ENCODE measurements at regions not wholly inside any gene's neighbourhood (a gene's known extent, or its start where the extent isn't known, plus 50 kb on each side); places are given as distances from the start of the nearest gene placed in this dataset.

DNA sequence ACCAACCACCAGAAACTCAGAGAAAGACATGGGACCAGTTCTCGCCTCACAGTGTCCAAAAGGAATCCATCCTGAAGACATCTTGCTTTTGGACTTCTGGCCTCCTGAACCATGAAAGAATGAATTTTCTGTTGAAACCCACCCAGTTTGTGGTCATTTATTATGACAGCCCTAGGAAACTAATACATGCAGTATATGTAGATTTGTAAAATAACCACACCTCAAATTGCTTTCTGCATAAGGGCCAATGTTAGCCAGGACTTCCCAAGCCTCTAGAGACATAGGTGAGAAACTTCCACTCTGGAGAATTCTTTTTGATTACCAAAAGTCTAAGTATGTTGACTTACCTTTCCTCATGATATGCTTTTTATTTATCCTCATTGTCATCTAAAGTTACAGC lies 210.5 kb upstream of the SP4 start:
- Histone ChIP-seq H3K4me3 (no peak overlapping the region), H3K4me1 (replicated peaks) (no peaks in the 10 kb centered on the region), H3K9me3 (no peaks in the 10 kb centered on the region), H3K27me3 (replicated peaks; ENCODE audit: insufficient read depth) (no peaks in the 10 kb centered on the region), H3K36me3 (no peaks in the 10 kb centered on the region), H3K27ac (no peak overlapping the region)
- TF ChIP-seq POLR2AphosphoS5 (IDR thresholded peaks at IDR 0.05) = no peak
- TF ChIP-seq, protein P1, sequence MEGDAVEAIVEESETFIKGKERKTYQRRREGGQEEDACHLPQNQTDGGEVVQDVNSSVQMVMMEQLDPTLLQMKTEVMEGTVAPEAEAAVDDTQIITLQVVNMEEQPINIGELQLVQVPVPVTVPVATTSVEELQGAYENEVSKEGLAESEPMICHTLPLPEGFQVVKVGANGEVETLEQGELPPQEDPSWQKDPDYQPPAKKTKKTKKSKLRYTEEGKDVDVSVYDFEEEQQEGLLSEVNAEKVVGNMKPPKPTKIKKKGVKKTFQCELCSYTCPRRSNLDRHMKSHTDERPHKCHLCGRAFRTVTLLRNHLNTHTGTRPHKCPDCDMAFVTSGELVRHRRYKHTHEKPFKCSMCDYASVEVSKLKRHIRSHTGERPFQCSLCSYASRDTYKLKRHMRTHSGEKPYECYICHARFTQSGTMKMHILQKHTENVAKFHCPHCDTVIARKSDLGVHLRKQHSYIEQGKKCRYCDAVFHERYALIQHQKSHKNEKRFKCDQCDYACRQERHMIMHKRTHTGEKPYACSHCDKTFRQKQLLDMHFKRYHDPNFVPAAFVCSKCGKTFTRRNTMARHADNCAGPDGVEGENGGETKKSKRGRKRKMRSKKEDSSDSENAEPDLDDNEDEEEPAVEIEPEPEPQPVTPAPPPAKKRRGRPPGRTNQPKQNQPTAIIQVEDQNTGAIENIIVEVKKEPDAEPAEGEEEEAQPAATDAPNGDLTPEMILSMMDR (IDR thresholded peaks at IDR 0.05) = no peak
- no peak for TF ChIP-seq POLR2A (IDR thresholded peaks at IDR 0.05)
- WGBS = 88% methylated on average over 1 of the region's 1 CpG
- intact Hi-C loops (cut with DNase I) = no loop called here
- no peak for DNase-seq (ENCODE audit: low spot score)

DNA sequence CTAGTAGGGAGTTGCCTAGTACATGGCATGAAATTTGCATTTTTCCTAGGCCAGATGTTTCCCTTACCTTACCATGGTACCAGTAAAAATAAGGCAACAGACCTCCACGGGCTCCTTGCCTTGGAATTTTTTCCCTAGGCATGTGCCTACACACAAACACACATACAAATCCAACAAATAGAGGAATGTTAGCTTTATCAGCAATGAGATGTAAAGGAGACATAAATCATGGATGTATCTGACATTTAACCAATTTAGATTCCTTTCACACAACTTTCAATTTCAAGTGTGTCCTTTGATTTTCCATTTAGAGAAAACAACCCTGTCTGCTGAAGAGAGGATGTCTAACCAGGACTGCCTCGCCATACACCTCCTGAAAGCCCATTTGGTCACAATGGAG lies 209.7 kb upstream of the SP4 start:
- WGBS = 79% methylated on average over 2 of the region's 2 CpGs
- DNase-seq (ENCODE audit: low spot score) = no peak
- Histone ChIP-seq H3K27me3 (replicated peaks; ENCODE audit: insufficient read depth) (no peaks in the 10 kb centered on the region), H3K9me3 (no peaks in the 10 kb centered on the region), H3K27ac (no peak overlapping the region), H3K4me1 (replicated peaks) (no peaks in the 10 kb centered on the region), H3K4me3 (no peak overlapping the region), H3K36me3 (no peaks in the 10 kb centered on the region)
- intact Hi-C loops (cut with DNase I) = no loop called here
- TF ChIP-seq, protein P1 (IDR thresholded peaks at IDR 0.05) = no peak
- TF ChIP-seq POLR2AphosphoS5 (IDR thresholded peaks at IDR 0.05) (no peak), POLR2A (IDR thresholded peaks at IDR 0.05) (no peak)

DNA sequence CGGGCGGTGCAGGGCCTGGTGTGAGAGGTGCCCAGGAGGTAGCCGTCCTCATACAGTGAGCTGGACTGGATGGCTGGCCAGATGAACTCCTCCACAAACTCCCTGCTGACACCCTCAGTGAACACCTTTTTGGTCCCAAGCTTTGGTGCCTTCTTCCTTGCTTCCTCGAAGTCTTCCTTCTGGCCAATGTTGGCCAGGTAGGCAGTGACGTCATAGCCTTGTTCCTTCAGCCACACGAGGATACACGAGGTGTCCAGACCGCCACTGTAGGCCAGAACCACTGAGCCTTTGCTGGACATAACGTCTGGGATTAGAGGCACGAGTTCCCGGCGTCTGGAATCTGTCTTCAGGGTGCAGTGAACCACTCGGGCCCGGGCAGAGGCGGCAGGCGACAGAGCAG lies 206.8 kb upstream of the SP4 start:
- no peaks in the 10 kb centered on the region for H3K4me1 ChIP-seq (replicated peaks)
- TF ChIP-seq, protein P1 (IDR thresholded peaks at IDR 0.05) = no peak
- TF ChIP-seq POLR2AphosphoS5 (IDR thresholded peaks at IDR 0.05) (no peak), POLR2A (IDR thresholded peaks at IDR 0.05) (no peak)
- no peaks in the 10 kb centered on the region for H3K36me3 ChIP-seq
- intact Hi-C loops (cut with DNase I) = no loop called here
- H3K27ac ChIP-seq = no peak overlapping the region
- DNase-seq (ENCODE audit: low spot score) = no peak
- no peaks in the 10 kb centered on the region for H3K9me3 ChIP-seq
- H3K4me3 ChIP-seq = no peak overlapping the region
- H3K27me3 ChIP-seq (replicated peaks; ENCODE audit: insufficient read depth) = no peaks in the 10 kb centered on the region
- WGBS = 90% methylated on average over 16 of the region's 16 CpGs

DNA sequence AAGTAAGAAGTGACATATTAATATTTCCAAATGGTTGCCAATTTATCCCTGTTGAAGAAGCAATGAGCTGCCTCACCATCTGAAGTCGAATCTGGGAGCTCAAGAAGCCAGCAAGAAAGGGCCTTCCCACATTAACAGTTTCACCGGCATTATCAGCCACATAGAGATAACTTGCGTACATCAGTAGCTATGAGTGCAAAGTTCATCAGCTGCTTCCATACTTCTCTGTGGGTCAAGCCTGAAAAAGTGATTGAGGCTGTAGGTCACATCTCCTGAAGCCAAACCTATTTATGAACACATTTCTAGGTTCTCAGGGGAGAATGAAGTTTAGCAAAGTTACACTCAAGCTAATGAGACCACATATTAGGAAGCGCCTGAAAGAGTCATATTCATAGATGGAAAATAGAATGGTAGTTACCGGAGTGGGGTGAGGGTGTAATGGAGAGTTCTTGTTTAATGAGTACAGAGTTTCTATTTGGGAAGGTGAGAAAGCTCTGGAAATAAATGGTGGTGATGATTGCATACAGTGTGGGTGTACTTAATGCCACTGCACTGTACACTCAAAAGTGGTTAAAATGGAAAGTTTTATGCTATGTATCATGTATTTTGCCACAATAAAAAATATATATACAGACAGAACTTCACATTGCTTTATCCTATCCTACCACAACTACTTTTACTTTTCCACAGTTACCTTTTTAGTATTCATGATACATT lies 189.3 kb upstream of the SP4 start:
- WGBS = 90% methylated on average over 5 of the region's 5 CpGs
- intact Hi-C loops (cut with DNase I) = no loop called here

More for the DNA sequence above, 189.3 kb upstream of the SP4 start:
- DNase-seq (ENCODE audit: low spot score) = no peak
- Histone ChIP-seq H3K27ac (no peak overlapping the region), H3K4me1 (replicated peaks) (no peaks in the 10 kb centered on the region), H3K4me3 (no peak overlapping the region), H3K36me3 (no peaks in the 10 kb centered on the region), H3K27me3 (replicated peaks; ENCODE audit: insufficient read depth) (no peaks in the 10 kb centered on the region), H3K9me3 (no peaks in the 10 kb centered on the region)
- TF ChIP-seq POLR2AphosphoS5 (IDR thresholded peaks at IDR 0.05) (no peak), POLR2A (IDR thresholded peaks at IDR 0.05) (no peak)
- TF ChIP-seq, protein P1 (IDR thresholded peaks at IDR 0.05) = no peak
